GM21786 (cell line): ENCODE measurements at regions not wholly inside any gene's neighbourhood (a gene's known extent, or its start where the extent isn't known, plus 50 kb on each side); places are given as distances from the start of the nearest gene placed in this dataset.

Source experiments
- ATAC-seq: cut with Tn5 transposase; IDR thresholded peaks from one replicate; pipeline ENCODE4 v1.9.1; 2021; ENCODE audit not compliant: unreplicated experiment

DNA sequence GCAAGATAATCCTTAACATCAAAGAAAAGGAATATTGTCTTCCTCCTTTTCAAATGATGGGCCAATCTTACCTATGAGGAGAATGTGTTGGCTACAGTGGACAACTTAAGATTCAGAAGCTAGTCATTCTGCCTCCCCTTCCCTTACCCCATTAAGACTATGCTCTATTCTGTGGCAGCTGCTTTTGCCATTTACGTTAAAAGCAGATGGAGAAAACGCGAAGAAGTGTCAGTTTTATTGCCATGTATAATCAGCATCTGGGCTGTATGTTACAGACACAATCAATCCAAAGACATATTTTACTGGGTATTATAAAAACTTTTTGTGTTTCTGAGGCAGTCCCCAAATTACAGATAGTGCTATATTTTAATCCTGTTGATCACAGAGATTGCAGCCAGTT lies 196.1 kb upstream of the PACRGL start:
- no peak for ATAC-seq

GRCh38 chr4:20505927-20506326 lies 194.3 kb upstream of the PACRGL start:
- ATAC-seq = no peak

- ATAC-seq = no peak
These were observed 193.4 kb upstream of the PACRGL start for GRCh38 chr4:20506827-20507226.

GRCh38 chr4:20509315-20509714 lies 190.9 kb upstream of the PACRGL start:
- no peak for ATAC-seq

- no peak for ATAC-seq
These were observed 188.0 kb upstream of the PACRGL start for GRCh38 chr4:20512033-20512792.

- no peak for ATAC-seq
These were observed 187.3 kb upstream of the PACRGL start for GRCh38 chr4:20512985-20513384.

GRCh38 chr4:20520901-20521300 lies 179.4 kb upstream of the PACRGL start:
- ATAC-seq = no peak

- ATAC-seq = no peak
These were observed 171.8 kb upstream of the PACRGL start for GRCh38 chr4:20528508-20528907.

DNA sequence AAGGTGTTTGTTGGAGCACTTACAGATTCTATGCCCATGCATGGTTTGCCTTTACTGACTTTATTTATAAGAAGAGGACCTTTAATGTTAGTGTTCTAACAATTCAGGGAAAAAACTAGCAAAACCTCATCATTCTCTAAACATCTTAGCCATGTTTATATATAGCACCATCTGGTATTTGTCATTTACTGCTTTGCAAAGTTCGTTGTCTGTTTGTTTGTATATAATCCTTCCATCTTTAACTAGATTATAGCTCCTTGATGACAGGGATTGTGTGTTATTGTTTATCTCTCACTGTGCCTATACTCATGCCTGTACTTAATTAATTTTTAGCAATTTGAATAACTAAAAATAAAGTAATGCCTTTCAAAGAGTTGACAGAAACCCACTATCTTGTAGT lies 170.6 kb upstream of the PACRGL start:
- no peak for ATAC-seq

DNA sequence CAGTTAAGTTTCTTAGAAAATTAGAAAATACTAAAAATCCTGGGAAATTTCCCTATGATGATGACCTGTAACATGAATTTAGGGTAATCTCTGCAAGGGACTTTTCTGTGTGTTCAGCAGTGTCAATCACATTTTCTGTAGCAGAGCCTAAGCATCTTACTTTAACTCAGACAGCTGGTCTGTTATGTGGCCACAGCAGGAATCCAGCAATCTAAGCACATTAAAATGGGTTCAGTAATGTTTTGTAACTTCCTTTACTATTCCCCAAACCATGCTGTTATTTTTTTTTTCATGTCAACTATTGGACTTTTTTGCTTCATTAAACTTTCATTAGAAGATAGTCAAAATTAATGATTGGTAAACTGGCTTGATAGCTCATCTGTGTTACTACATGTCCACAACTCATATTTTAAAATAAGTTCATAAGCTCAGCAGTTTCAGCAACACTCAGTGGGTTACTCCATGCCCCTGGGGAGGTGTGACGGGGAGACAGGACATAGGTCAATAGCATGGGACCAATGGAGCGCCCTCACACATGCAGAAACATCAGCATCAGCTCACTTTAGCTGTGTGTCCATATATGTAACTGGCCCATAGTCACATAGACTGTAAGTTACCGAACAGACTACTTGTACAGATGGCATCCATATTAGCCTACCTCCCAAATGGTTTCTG lies 168.0 kb upstream of the PACRGL start:
- no peak for ATAC-seq

- no peak for ATAC-seq
These were observed 167.1 kb upstream of the PACRGL start for GRCh38 chr4:20532871-20533870.

DNA sequence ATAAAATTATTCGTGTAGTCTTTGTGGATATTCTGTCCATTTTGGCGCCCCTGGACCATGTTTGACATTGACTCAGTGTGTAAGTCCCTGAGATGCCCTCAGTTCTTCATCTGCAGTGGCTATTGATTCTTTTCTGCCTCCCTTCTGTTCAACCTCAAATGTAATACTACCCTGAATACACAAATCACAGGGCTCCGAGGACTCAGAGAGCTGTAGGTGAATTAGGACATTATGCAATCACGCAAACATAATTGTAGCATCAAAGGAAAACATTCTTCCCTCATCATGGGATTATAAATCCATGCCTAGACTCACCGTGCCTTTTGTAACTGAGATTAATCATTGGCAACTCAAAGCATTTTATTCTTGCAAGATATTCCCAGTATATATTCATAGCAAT lies 161.4 kb upstream of the PACRGL start:
- no peak for ATAC-seq

DNA sequence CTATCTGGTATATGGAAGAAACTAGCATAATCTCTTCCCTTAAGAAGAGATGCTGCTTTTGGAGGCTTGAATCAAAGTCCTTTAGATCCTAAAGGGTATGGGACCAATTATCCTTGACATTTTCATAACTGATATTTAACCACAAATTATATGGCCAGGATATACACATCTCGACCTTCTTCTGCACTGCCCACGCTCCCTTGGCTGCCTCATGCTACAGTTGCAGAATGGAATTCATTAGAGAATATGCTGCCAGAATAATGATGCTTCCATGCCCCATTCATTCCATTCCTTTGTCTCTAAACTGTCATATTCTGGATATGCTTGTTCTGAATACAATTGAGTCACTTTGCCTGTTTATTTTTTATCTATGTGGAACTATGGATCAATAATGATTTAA lies 157.1 kb upstream of the PACRGL start:
- no peak for ATAC-seq

- ATAC-seq = no peak
These were observed 155.6 kb upstream of the PACRGL start for GRCh38 chr4:20544645-20545044.

DNA sequence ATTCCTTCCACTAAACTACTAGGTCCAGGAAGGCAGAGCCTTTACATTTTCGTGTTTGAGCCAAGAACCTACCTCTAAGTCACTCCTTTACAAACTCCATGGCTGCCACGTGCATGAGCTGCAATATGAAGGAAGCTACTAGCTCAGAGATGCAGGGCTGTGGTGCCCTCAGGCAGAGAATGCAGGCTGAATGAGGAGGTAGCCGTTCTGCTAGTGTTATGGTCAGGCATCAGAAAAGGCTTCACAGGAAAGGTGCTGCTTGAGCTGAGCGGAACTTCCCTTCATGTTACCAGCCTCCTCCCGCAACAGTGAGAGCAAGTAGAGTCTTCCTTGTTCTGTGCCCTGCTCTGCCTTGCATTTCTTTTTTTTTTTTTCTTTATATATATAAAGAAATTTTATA lies 148.3 kb upstream of the PACRGL start:
- ATAC-seq = no peak

DNA sequence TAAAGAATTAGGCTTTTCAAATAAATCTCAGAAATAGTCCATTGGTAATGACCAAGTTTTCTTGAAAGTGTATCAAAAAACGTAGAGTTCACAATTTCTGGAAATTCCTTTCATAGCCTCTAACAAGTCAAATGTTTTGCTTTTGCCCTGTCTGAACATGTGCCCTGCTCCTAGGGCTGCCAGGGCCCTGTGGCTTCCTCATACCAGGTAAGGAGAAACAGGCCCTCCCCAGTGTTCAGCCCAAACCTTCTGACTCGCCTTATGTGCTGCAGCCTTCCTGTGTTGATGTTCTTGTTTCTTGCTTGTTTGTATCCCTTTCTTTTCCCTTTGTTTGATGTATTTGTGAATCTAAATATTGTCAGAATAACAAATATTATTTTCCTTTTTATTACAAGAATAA lies 146.1 kb upstream of the PACRGL start:
- ATAC-seq = no peak

GRCh38 chr4:20565075-20565721 lies 135.1 kb upstream of the PACRGL start:
- ATAC-seq = no peak

- ATAC-seq = no peak
These were observed 129.1 kb upstream of the PACRGL start for GRCh38 chr4:20570981-20571715.

DNA sequence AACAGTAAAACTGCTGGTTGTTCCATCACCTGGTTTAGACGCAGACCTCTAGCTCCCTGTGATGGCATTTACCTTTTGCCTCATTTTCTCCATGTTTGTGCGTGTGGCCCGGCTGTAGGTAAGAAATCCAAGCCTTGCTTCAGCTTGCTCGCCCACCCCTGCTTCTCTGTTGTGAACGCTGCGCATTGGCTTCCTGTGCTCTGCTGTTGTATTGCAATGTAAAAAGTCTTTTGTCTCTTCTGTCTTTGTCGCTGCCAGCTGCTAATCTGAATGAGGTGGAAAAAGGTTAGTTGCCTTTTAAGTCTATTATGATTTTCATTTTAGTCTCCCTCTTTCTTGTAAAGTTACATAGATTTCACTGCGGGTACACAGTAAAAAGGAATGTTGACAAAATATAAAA lies 127.3 kb upstream of the PACRGL start:
- ATAC-seq = no peak

- ATAC-seq = no peak
These were observed 125.3 kb upstream of the PACRGL start for GRCh38 chr4:20574986-20575385.
